HEK293 (cell line): ENCODE measurements at regions not wholly inside any gene's neighbourhood (a gene's known extent, or its start where the extent isn't known, plus 50 kb on each side); places are given as distances from the start of the nearest gene placed in this dataset.

Source experiments
- CTCF ChIA-PET: fragments of 350-600 bp; formaldehyde crosslinking; extraction: SDS; loops from one replicate; lab custom pipeline; 2021; ENCODE audit warnings: antibody characterized with exemption; lab: Yijun Ruan, JAX
- POLR2A ChIA-PET: fragments of 300-600 bp; formaldehyde crosslinking; extraction: SDS; loops from one replicate; lab custom pipeline; 2020; ENCODE audit warnings: antibody characterized with exemption, inconsistent platforms; lab: Yijun Ruan, JAX
- H3K27ac ChIP-seq: fragments of 200-500 bp; sonication (Bioruptor generic); 2 replicates; pipeline ENCODE4 v1.5.1; 2014; ENCODE audit warnings: low read depth, low read length, control low read depth, inconsistent platforms; ENCODE audit errors: extremely low read depth
- H3K36me3 ChIP-seq, 2 experiments: fragments of 200-500 bp in 1 of 2; sonication (Bioruptor generic) in 1 of 2; 1 replicate in 1 of 2; 2 replicates in 1 of 2; pipeline ENCODE4 v1.5.1; 2014 to 2017; ENCODE audit warnings: inconsistent platforms in 2 of 2, low read length in 2 of 2; ENCODE audit not compliant: control insufficient read depth in 2 of 2, insufficient read depth in 1 of 2
- H3K4me1 ChIP-seq: fragments of 200-500 bp; sonication (Bioruptor generic); 2 replicates; pipeline ENCODE4 v1.5.1; 2014; ENCODE audit warnings: mild to moderate bottlenecking, low read length, inconsistent platforms; ENCODE audit not compliant: control insufficient read depth, insufficient read depth
- H3K4me3 ChIP-seq: 2 replicates; pipeline ENCODE4 v1.5.1; 2011; ENCODE audit warnings: low read depth, mild to moderate bottlenecking, control low read depth, low read length, moderate library complexity
- H3K9me3 ChIP-seq: fragments of 200-500 bp; sonication (Bioruptor generic); 2 replicates; pipeline ENCODE4 v1.5.1; 2014; ENCODE audit warnings: low read depth, low read length, inconsistent platforms; ENCODE audit not compliant: control insufficient read depth, insufficient read depth
- FEZF1 ChIP-seq: fragments of 450-650 bp; formaldehyde crosslinking; IDR thresholded peaks from 2 replicates; pipeline ENCODE4 v1.5.1; 2016; ENCODE audit warnings: missing biosample characterization, missing genetic modification characterization
- KLF1 ChIP-seq: fragments of 450-650 bp; formaldehyde crosslinking; IDR thresholded peaks from 2 replicates; pipeline ENCODE4 v1.5.1; 2016; ENCODE audit warnings: missing biosample characterization, missing genetic modification characterization
- ZEB2 ChIP-seq: fragments of 450-650 bp; formaldehyde crosslinking; IDR thresholded peaks from 2 replicates; pipeline ENCODE4 v1.5.1; 2016; ENCODE audit warnings: missing biosample characterization, missing genetic modification characterization
- ZIC2 ChIP-seq: fragments of 450-650 bp; formaldehyde crosslinking; IDR thresholded peaks from 2 replicates; pipeline ENCODE4 v1.5.1; 2016; ENCODE audit warnings: missing biosample characterization, missing genetic modification characterization
- ZNF157 ChIP-seq: fragments of 450-650 bp; formaldehyde crosslinking; IDR thresholded peaks from 2 replicates; pipeline ENCODE4 v1.5.1; 2016; ENCODE audit warnings: missing biosample characterization, missing genetic modification characterization
- ZNF239 ChIP-seq: fragments of 450-650 bp; formaldehyde crosslinking; IDR thresholded peaks from 2 replicates; pipeline ENCODE4 v1.5.1; 2016; ENCODE audit warnings: missing biosample characterization, missing genetic modification characterization
- ZNF266 ChIP-seq: fragments of 450-650 bp; formaldehyde crosslinking; IDR thresholded peaks from 2 replicates; pipeline ENCODE4 v1.5.1; 2016; ENCODE audit warnings: missing biosample characterization, missing genetic modification characterization, low read depth
- ZNF600 ChIP-seq: fragments of 450-650 bp; formaldehyde crosslinking; IDR thresholded peaks from 2 replicates; pipeline ENCODE4 v1.5.1; 2016; ENCODE audit warnings: missing biosample characterization, missing genetic modification characterization
- ZNF629 ChIP-seq: fragments of 450-650 bp; formaldehyde crosslinking; IDR thresholded peaks from 2 replicates; pipeline ENCODE4 v1.5.1; 2017; ENCODE audit warnings: missing biosample characterization, missing genetic modification characterization
- ZNF768 ChIP-seq: fragments of 450-650 bp; formaldehyde crosslinking; IDR thresholded peaks from 2 replicates; pipeline ENCODE4 v1.5.1; 2018; ENCODE audit warnings: missing biosample characterization, mild to moderate bottlenecking, missing genetic modification characterization
- ZNF843 ChIP-seq: fragments of 450-650 bp; formaldehyde crosslinking; IDR thresholded peaks from 2 replicates; pipeline ENCODE4 v1.5.1; 2016; ENCODE audit warnings: missing biosample characterization, missing genetic modification characterization
- TF ChIP-seq, protein P1 (sequence below): fragments of 450-650 bp; formaldehyde crosslinking; IDR thresholded peaks from 2 replicates; pipeline ENCODE4 v1.5.1; 2016; ENCODE audit warnings: missing biosample characterization, missing genetic modification characterization
- TF ChIP-seq, protein P2 (sequence below): fragments of 450-650 bp; formaldehyde crosslinking; IDR thresholded peaks from 2 replicates; pipeline ENCODE4 v1.5.1; 2016; ENCODE audit warnings: missing biosample characterization, missing genetic modification characterization
- TF ChIP-seq, protein P3 (sequence below): fragments of 450-650 bp; IDR thresholded peaks from 2 replicates; pipeline ENCODE4 v1.5.1; 2018; ENCODE audit warnings: missing biosample characterization, missing genetic modification characterization

DNA sequence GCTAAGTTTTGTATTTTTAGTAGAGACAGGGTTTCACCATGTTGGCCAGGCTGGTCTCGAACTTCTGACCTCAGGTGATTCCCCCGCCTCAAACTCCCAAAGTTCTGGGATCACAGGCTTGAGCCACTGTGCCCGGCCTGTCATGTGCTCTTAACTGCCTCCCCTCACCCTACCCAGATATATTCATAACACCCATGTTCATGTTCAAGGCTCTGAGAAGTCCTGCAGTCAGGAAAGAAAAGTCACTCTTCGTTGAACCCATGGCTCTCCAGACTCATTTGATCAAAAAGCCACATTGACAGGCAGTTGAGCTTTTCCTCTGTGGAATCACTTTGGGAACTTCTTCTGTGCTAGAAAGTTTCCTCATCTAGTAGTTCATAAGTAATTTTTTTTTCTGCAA lies 545.5 kb upstream of the TBX3 start:
- TF ChIP-seq ZNF239 (peak; percentile 95), ZNF768 (tag by site-specific recombination) (no peak), ZEB2 (no peak), ZNF266 (tag by site-specific recombination) (no peak)
- TF ChIP-seq, protein P1, sequence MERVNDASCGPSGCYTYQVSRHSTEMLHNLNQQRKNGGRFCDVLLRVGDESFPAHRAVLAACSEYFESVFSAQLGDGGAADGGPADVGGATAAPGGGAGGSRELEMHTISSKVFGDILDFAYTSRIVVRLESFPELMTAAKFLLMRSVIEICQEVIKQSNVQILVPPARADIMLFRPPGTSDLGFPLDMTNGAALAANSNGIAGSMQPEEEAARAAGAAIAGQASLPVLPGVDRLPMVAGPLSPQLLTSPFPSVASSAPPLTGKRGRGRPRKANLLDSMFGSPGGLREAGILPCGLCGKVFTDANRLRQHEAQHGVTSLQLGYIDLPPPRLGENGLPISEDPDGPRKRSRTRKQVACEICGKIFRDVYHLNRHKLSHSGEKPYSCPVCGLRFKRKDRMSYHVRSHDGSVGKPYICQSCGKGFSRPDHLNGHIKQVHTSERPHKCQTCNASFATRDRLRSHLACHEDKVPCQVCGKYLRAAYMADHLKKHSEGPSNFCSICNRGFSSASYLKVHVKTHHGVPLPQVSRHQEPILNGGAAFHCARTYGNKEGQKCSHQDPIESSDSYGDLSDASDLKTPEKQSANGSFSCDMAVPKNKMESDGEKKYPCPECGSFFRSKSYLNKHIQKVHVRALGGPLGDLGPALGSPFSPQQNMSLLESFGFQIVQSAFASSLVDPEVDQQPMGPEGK, result no peak
- POLR2A ChIA-PET, result no interaction called here
- CTCF ChIA-PET, result interaction anchor here (0.6 to 0.7 kb wide), 2 partner anchors 14 to 168 kb away, joined by 3 read pairs; no protein-coding TSS in a partner anchor
- Histone ChIP-seq H3K27ac (no peak overlapping the region), H3K4me3 (no peak overlapping the region), H3K4me1 (no peaks in the 10 kb centered on the region), H3K9me3 (no peaks in the 10 kb centered on the region), H3K36me3 (no peaks in the 10 kb centered on the region)

DNA sequence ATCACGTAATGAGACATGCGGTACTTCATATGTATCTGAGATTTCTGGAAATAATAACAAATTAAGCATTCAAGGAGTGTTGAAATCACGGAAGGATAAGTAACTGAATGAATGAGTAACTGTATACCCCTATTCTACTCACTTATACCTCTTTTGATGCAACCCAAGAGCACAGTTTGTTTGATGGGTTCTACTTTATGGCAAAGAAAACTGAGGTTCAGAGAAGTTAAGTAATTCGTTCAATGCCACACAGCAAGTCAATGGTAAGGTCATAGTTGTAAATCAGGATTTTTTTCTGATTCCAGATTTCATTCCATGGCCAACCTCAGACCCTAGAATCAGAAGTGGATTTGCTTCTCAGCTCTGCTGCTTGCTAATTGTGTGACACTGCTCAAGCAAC lies 544.5 kb upstream of the TBX3 start:
- CTCF ChIA-PET, result no interaction called here
- Histone ChIP-seq H3K9me3 (no peaks in the 10 kb centered on the region), H3K27ac (no peak overlapping the region), H3K4me3 (no peak overlapping the region), H3K36me3 (no peaks in the 10 kb centered on the region), H3K4me1 (no peaks in the 10 kb centered on the region)
- POLR2A ChIA-PET, result no interaction called here
- TF ChIP-seq ZNF768 (tag by site-specific recombination) (peak; percentile 68; the same call in 1 of the 2 replicates), ZNF843 (tag by site-specific recombination) (no peak), KLF1 (tag by site-specific recombination) (no peak)

DNA sequence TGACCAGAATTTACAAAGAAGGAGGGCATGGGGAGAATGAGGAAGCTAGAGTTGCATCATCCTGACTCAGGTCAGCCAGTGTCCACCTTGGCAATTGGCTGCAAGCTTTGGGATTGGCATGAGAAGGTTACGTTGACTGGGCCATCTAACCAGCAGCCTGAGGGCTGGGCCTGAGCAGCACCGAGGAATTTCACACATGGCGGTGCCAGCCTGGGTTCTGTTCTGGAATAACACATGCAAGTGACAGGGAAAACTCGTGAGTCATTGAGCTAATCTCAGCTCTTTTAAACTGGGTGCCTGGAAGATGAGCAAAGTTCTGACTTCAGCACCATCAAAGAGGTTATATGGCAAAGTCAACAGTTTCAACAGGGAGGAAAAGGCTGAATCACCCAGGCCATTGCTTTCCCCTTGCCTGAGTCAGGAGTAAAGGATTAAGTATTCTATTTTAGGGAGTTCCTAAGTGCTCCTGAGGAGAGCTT lies 543.2 kb upstream of the TBX3 start:
- CTCF ChIA-PET, result interaction anchor here (0.6 kb wide), 1 partner anchor 59 kb away, joined by 3 read pairs; no protein-coding TSS in a partner anchor
- TF ChIP-seq ZNF600 (peak; percentile 84), ZNF629 (peak; percentile 28; the same call in 1 of the 2 replicates), FEZF1 (tag by site-specific recombination) (peak; percentile 72), ZNF157 (no peak)
- TF ChIP-seq, protein P2, sequence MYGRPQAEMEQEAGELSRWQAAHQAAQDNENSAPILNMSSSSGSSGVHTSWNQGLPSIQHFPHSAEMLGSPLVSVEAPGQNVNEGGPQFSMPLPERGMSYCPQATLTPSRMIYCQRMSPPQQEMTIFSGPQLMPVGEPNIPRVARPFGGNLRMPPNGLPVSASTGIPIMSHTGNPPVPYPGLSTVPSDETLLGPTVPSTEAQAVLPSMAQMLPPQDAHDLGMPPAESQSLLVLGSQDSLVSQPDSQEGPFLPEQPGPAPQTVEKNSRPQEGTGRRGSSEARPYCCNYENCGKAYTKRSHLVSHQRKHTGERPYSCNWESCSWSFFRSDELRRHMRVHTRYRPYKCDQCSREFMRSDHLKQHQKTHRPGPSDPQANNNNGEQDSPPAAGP, result peak; percentile 75; the same call in 1 of the 2 replicates
- TF ChIP-seq, protein P3, sequence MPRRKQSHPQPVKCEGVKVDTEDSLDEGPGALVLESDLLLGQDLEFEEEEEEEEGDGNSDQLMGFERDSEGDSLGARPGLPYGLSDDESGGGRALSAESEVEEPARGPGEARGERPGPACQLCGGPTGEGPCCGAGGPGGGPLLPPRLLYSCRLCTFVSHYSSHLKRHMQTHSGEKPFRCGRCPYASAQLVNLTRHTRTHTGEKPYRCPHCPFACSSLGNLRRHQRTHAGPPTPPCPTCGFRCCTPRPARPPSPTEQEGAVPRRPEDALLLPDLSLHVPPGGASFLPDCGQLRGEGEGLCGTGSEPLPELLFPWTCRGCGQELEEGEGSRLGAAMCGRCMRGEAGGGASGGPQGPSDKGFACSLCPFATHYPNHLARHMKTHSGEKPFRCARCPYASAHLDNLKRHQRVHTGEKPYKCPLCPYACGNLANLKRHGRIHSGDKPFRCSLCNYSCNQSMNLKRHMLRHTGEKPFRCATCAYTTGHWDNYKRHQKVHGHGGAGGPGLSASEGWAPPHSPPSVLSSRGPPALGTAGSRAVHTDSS (tag by site-specific recombination), result no peak
- TF ChIP-seq, all 188 proteins: peak for 4
- Histone ChIP-seq H3K27ac (no peak overlapping the region), H3K4me3 (no peak overlapping the region), H3K4me1 (no peaks in the 10 kb centered on the region), H3K9me3 (no peaks in the 10 kb centered on the region), H3K36me3 (no peaks in the 10 kb centered on the region)
- POLR2A ChIA-PET, result no interaction called here

DNA sequence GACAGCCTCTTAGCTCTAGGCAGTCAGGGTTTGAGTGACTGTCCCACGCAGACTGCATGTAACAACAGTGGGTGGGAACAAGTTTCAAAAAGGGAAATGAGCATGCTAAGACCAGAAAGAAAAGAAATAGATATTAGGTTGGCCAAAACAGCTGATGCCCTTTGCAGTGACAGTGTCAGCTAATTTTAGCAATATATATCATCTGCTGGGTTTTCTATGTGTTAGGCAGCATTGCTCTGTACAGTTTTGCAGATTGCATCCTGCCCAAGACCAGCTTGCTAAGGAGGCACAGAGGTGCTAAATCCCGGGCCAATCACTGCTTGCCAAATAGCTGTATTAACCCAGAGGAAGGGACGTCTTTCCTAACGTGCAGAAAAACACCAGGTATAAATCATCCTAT lies 541.9 kb upstream of the TBX3 start:
- Histone ChIP-seq H3K9me3 (no peaks in the 10 kb centered on the region), H3K36me3 (no peaks in the 10 kb centered on the region), H3K4me3 (no peak overlapping the region), H3K4me1 (no peaks in the 10 kb centered on the region)
- POLR2A ChIA-PET, result no interaction called here
- TF ChIP-seq ZIC2 (tag by site-specific recombination), result no peak
- TF ChIP-seq, all 188 proteins: peak for 0
- no peak overlapping the region for H3K27ac ChIP-seq
- CTCF ChIA-PET, result interaction anchor here (0.7 to 1.2 kb wide), 3 partner anchors 18 to 40 kb away, joined by 3 to 6 read pairs (median 4); no protein-coding TSS in a partner anchor
